Prostate gland (tissue), 2 donors: ENCODE measurements at regions not wholly inside any gene's neighbourhood (a gene's known extent, or its start where the extent isn't known, plus 50 kb on each side); places are given as distances from the start of the nearest gene placed in this dataset.

Experiments
- POLR2A ChIP-seq: fragments of 450-650 bp; IDR thresholded peaks from one replicate; pipeline ENCODE4 v1.6.1; 2016; ENCODE audit warnings: antibody characterized with exemption, mild to moderate bottlenecking
- POLR2AphosphoS5 ChIP-seq: sonication (generic); formaldehyde crosslinking; IDR thresholded peaks from one replicate; pipeline ENCODE4 v1.6.1; 2017; ENCODE audit warnings: antibody characterized with exemption
- TF ChIP-seq, protein P1 (sequence below), 4 experiments: fragments of 200-600 bp in 2 of 4; fragments of 450-650 bp in 2 of 4; sonication (generic) in 2 of 4; IDR thresholded peaks; 1 replicate in 3 of 4; 2 replicates in 1 of 4; pipeline ENCODE4 v1.5.1; 2016 to 2019; ENCODE audit warnings: antibody characterized with exemption in 4 of 4, mild to moderate bottlenecking in 2 of 4, moderate library complexity in 2 of 4

- TF ChIP-seq, protein P1, sequence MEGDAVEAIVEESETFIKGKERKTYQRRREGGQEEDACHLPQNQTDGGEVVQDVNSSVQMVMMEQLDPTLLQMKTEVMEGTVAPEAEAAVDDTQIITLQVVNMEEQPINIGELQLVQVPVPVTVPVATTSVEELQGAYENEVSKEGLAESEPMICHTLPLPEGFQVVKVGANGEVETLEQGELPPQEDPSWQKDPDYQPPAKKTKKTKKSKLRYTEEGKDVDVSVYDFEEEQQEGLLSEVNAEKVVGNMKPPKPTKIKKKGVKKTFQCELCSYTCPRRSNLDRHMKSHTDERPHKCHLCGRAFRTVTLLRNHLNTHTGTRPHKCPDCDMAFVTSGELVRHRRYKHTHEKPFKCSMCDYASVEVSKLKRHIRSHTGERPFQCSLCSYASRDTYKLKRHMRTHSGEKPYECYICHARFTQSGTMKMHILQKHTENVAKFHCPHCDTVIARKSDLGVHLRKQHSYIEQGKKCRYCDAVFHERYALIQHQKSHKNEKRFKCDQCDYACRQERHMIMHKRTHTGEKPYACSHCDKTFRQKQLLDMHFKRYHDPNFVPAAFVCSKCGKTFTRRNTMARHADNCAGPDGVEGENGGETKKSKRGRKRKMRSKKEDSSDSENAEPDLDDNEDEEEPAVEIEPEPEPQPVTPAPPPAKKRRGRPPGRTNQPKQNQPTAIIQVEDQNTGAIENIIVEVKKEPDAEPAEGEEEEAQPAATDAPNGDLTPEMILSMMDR (IDR thresholded peaks at IDR 0.05) = no peak
- TF ChIP-seq POLR2A (no peak), POLR2AphosphoS5 (no peak)
These were observed 141.1 kb upstream of the OR13F1 start for GRCh38 chr9:104362912-104363472.
